ENCODE measurements at regions not wholly inside any gene's neighbourhood (a gene's known extent, or its start where the extent isn't known, plus 50 kb on each side); places are given as distances from the start of the nearest gene placed in this dataset.

GRCh38 chr17:34110315-34110714 lies 144.8 kb upstream of the CCL2 start:
- no peak for DNase-seq

GRCh38 chr17:34113089-34113488 lies 142.0 kb upstream of the CCL2 start:
- no peak for DNase-seq

DNA sequence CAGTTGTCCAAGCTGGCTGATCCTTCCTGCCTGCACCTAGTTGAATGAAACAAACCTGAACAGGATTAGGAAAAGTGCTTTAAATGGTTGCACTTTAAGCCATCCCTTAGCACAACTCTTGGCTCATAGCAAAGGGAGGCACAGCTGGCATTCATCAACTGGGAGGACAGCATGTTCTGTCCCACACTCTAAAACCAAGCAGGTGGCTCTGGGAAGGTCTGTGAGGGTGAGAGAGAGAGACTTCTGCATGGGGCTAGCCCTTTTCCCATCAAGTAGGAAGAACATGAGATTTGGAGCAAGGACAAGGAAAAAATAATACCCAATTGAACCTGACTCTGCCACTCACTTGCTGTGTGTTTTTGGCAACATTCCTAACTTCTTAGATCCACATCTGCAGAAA lies 140.9 kb upstream of the CCL2 start:
- no peak for DNase-seq

DNA sequence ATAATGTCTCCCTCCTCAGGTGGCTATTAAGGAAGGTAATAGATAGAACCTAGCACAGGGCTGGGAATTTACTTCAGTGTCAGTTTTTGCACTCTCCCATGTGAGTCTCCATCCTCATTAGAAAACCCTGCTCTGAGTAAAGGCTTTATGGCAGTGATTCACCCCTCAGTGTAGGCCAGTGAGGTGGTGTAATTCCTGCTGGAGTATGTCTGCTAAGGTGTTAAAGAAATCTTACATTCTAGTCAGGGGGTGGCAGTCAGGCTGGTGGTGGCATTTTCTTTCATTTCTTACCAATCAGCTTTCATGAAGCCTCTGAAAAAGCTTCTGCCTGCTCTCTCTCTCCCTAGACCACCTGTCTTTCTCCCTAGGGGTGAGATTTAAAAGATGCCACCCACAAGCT lies 138.8 kb upstream of the CCL2 start:
- no peak for DNase-seq

DNA sequence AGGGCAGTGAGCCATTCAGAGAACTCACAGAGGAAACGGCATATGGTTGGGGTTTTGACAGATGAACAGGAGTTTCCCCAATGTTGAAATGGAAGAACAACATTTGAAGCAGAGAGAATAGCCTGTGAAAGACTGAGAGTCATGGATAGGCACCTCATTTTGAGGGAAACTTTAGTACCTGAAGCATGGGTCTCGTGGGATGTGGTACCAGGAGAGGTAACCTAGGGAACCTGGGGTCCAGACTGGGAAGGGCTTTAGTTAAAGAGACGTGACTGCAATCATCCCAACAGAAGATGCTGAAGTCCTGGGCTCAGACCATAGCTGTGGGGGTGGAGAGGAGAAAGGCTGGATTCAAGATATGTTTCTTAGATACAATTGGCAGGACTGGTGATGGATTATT lies 137.8 kb upstream of the CCL2 start:
- no peak for DNase-seq

DNA sequence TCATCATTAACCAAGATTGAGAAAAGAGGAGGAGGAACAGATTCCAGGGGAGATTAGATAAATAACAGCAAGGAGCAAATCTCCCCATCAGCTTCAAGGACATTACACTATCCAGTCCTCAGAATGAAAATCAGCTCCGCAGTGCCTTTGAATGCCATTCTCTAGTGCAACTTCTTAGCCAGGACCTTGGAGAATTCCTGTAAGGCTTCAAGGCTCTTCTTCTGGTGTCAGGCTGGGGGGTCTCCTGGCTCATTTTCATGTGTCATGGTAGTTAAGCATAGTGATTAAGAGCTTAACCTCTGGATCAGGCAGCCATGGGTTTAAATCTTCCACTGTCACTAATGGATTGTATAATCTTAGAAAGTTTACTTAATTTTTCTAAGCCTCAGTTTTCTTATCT lies 137.3 kb upstream of the CCL2 start:
- no peak for DNase-seq

DNA sequence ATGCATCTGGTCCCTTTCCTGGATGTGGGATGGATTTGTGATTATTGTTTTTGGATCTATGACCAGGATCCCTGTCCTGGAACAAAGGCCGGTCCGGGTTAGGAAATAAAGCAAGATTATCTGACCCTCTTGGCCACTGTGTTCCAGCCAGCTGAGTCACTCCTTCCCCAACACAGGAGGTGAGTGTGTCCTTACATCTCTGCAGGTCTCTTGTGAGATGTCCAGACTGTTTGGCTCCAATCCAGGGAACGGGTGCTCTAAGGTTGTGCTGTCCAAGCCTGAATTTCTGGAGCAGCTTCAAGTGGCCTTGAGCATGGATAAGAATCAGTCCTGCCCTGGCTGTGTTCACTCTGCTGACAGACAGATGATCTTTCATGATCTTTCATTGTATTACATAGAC lies 136.5 kb upstream of the CCL2 start:
- no peak for DNase-seq

GRCh38 chr17:34121311-34121710 lies 133.8 kb upstream of the CCL2 start:
- DNase-seq, result no peak

DNA sequence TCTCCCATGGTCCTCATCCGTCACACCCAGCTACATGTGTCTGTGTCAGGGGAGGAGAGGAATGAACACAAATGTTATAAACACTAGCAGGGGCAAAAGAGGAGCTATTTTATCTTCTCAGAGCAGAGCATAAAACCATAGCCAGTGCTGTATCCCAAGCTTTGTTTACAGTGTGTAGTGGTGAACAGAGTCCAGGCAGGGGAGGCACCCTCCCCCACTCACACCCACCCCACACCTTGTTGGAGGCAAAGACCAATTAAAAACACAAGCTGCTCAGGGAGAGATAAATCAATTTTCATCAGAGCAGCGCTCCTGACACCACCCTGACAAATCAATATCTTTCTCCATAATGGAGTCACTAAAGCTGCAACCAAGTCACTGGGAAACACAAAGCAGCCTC lies 132.6 kb upstream of the CCL2 start:
- no peak for DNase-seq

GRCh38 chr17:34125010-34125409 lies 130.1 kb upstream of the CCL2 start:
- DNase-seq, result no peak

GRCh38 chr17:34125921-34126320 lies 129.2 kb upstream of the CCL2 start:
- DNase-seq, result no peak

DNA sequence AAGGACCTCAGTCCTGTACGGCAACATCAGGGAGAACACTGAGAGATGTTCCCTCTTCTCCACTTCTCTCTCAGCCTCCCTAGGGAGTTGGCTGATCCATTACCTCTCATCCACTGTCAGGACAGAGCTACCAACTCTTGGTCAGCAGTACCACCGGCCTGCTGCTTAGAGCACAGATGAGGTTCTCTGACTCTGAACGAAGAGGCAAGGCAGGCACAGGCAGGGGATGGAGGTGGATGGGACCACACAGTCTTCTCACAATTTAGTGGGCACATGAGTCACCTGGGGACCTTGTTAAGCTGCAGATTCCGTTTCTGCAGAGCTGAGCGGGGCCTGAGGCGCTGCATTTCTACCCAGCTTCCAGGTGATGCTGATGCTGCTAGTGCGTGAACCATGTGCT lies 128.6 kb upstream of the CCL2 start:
- no peak for DNase-seq

DNA sequence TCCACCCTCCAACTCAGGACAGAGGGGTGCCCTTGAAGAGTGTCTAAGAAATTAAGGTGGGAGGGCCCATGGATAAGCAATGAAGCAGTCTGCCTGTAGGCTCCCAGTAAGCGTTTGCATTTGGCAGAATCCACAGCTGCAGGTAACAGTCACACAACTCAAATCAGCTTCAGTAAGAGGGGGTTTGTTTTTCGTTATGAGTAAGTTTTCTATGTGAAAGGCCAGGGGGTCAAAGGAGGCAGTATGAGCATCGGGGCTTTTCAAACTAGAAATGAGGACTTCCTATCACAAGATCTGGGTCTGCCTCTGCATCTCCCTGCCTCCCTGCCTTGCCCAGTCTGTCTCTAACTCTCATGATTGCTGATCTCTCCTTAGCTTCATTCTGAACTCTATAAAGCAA lies 128.1 kb upstream of the CCL2 start:
- no peak for DNase-seq

GRCh38 chr17:34130544-34130943 lies 124.5 kb upstream of the CCL2 start:
- DNase-seq, result no peak

- DNase-seq, result no peak
These were observed 123.7 kb upstream of the CCL2 start for GRCh38 chr17:34131386-34131785.

GRCh38 chr17:34133350-34133749 lies 121.7 kb upstream of the CCL2 start:
- no peak for DNase-seq

GRCh38 chr17:34135841-34136240 lies 119.2 kb upstream of the CCL2 start:
- no peak for DNase-seq

GRCh38 chr17:34140006-34140405 lies 115.1 kb upstream of the CCL2 start:
- no peak for DNase-seq

DNA sequence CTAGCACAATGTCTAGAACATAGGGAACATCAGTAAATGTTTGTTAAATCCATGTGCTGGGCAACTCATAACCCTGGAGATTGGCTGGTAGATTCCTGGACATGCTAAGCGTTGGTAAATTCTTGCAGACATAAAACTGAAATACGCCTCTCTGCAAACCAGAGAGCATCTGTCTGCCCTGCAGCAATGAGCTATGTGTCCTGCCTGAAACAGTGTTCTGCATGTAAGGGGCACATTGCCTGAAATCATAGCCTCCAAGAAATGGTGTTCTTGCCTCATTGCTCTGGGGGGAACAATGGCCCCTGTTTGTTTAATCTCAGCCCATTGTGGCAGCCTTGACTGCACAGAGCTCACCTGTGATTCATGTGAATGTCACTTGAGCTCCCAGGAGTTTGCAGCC lies 113.5 kb upstream of the CCL2 start:
- DNase-seq, result no peak

DNA sequence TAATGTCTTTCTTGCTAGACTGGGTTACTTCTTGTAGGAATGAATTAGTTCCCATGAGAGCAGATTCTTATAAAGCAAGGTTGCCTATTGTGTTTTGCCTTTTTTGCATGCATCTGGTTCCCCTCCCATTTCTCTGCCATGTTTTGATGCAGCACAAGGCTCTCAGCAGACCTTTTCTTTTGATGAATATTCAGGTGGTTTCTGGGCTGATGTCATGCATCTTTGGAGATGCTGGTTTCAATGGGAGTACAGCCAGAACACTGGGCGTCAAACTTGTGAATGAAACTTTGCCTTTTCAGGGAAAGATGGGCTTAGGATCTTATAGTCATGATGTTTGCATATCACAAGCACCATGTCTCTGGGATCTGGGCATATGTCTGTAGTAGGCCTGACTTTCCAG lies 111.7 kb upstream of the CCL2 start:
- DNase-seq, result no peak

- DNase-seq, result peak in 1 of 2 donors; percentile 31
These were observed 108.5 kb upstream of the CCL2 start for GRCh38 chr17:34146440-34147043.

- no peak for DNase-seq
These were observed 104.0 kb upstream of the CCL2 start for GRCh38 chr17:34151102-34151501.

GRCh38 chr17:34153991-34154390 lies 101.1 kb upstream of the CCL2 start:
- no peak for DNase-seq

DNA sequence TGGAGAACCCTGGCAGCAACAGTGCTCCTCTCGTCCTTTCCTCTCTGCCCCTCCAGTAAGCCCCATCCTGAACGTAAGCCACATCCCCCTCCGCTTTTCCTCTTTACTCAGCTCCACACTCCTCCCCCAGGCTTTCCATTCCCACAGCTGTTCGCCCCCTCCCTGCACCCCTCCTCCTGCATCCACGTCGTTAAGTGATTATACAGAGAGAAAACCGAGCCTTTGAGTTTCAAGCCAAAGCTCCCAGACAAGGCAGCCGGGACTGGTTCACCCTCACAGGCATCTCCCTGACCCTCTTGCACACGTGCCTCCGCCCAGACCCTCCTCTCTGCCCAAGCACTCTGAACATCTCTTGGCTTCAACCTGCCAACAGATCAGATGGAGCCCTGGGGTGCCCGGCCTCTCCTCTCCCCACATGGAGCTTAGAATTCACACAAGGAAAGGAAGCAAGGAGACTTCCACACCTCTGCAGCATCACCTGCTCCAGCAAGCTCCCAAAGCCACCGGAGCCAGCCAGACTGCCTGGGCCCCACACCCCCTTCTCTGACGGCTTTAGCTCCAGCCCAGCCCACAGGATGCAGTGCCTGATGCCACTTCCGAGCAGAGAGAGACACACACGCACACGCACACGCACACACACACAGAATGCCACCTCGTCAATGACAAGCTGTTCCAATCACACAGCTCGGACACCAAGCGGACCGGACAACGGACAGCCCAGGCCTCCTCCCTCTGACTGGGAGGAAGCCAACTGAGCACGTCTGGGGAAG lies 99.9 kb upstream of the CCL2 start:
- no peak for DNase-seq

GRCh38 chr17:34155947-34156346 lies 99.1 kb upstream of the CCL2 start:
- no peak for DNase-seq
